HG02571 (cell line): ENCODE measurements at regions not wholly inside any gene's neighbourhood (a gene's known extent, or its start where the extent isn't known, plus 50 kb on each side); places are given as distances from the start of the nearest gene placed in this dataset.
"Not testable (repeated sequence)": the region's sequence is repeated elsewhere in the genome, so short reads cannot be mapped to it uniquely, and the experiment has no call there.

Experiments used
- ATAC-seq: cut with Tn5 transposase; IDR thresholded peaks from one replicate; pipeline ENCODE4 v1.9.1; 2021; ENCODE audit warnings: mild to moderate bottlenecking, moderate library complexity; ENCODE audit not compliant: unreplicated experiment

- ATAC-seq: no peak
Observed at GRCh38 chr2:183780072-183780471, 655.8 kb downstream of the NUP35 start.

GRCh38 chr2:183782436-183782835 lies 658.2 kb downstream of the NUP35 start:
- ATAC-seq: no peak

GRCh38 chr2:183788796-183789195 lies 664.6 kb downstream of the NUP35 start:
- not testable (repeated sequence) for ATAC-seq

GRCh38 chr2:183792165-183792924 lies 668.1 kb downstream of the NUP35 start:
- not testable (repeated sequence) for ATAC-seq

- no peak for ATAC-seq
Observed at GRCh38 chr2:183798535-183798934, 674.3 kb downstream of the NUP35 start.

- ATAC-seq: no peak
Observed at GRCh38 chr2:183799761-183800160, 675.5 kb downstream of the NUP35 start.

- no peak for ATAC-seq
Observed at GRCh38 chr2:183803596-183803995, 679.4 kb downstream of the NUP35 start.

GRCh38 chr2:183807870-183808269 lies 683.6 kb downstream of the NUP35 start:
- ATAC-seq: no peak

- no peak for ATAC-seq
Observed at GRCh38 chr2:183809404-183809803, 685.2 kb downstream of the NUP35 start.

GRCh38 chr2:183811281-183811680 lies 687.0 kb downstream of the NUP35 start:
- no peak for ATAC-seq

- ATAC-seq: no peak
Observed at GRCh38 chr2:183812091-183812490, 687.8 kb downstream of the NUP35 start.

GRCh38 chr2:183825710-183826109 lies 701.5 kb downstream of the NUP35 start:
- no peak for ATAC-seq

GRCh38 chr2:183829931-183830330 lies 705.7 kb downstream of the NUP35 start:
- ATAC-seq: no peak

GRCh38 chr2:183837157-183837556 lies 712.9 kb downstream of the NUP35 start:
- ATAC-seq: no peak

GRCh38 chr2:183838295-183838694 lies 714.1 kb downstream of the NUP35 start:
- no peak for ATAC-seq

GRCh38 chr2:183840061-183840584 lies 715.9 kb downstream of the NUP35 start:
- ATAC-seq: no peak

GRCh38 chr2:183849826-183850225 lies 725.6 kb downstream of the NUP35 start:
- ATAC-seq: not testable (repeated sequence)

GRCh38 chr2:183859129-183859528 lies 734.9 kb downstream of the NUP35 start:
- no peak for ATAC-seq

- no peak for ATAC-seq
Observed at GRCh38 chr2:183866666-183867065, 731.7 kb upstream of the ZNF804A start.

GRCh38 chr2:183867206-183867605 lies 731.1 kb upstream of the ZNF804A start:
- no peak for ATAC-seq

GRCh38 chr2:183868153-183868552 lies 730.2 kb upstream of the ZNF804A start:
- no peak for ATAC-seq

GRCh38 chr2:183868707-183869106 lies 729.6 kb upstream of the ZNF804A start:
- no peak for ATAC-seq

GRCh38 chr2:183872131-183872530 lies 726.2 kb upstream of the ZNF804A start:
- no peak for ATAC-seq
